Ascending aorta (tissue), 2 donors: ENCODE measurements at regions not wholly inside any gene's neighbourhood (a gene's known extent, or its start where the extent isn't known, plus 50 kb on each side); places are given as distances from the start of the nearest gene placed in this dataset.

ENCODE experiments used
- DNase-seq, 2 donors: peaks; one replicate each; pipeline ENCODE4 v3.0.0-alpha.2; 2019; ENCODE audit warnings: low spot score in 2 of 2
- H3K27ac ChIP-seq, 2 donors: fragments of 200-600 bp; sonication (generic); one replicate each; pipeline ENCODE4 v1.5.1; 2016 to 2017; ENCODE audit warnings: mild to moderate bottlenecking in 1 of 2
- H3K27me3 ChIP-seq: fragments of 200-600 bp; sonication (generic); one replicate; pipeline ENCODE4 v1.5.1; 2017
- H3K36me3 ChIP-seq, 2 donors: fragments of 200-600 bp; sonication (generic); one replicate each; pipeline ENCODE4 v1.5.1; 2016
- H3K4me1 ChIP-seq, 2 donors: fragments of 200-600 bp; sonication (generic); one replicate each; pipeline ENCODE4 v1.5.1; 2016 to 2017; ENCODE audit warnings: mild to moderate bottlenecking in 1 of 2
- H3K4me3 ChIP-seq, 2 donors: fragments of 200-600 bp; sonication (generic); one replicate each; pipeline ENCODE4 v1.5.1; 2016 to 2017; ENCODE audit warnings: mild to moderate bottlenecking in 1 of 2
- H3K9me3 ChIP-seq, 2 donors: fragments of 200-600 bp; sonication (generic); one replicate each; pipeline ENCODE4 v1.5.1; 2016
- CTCF ChIP-seq, 3 experiments: fragments of 200-600 bp in 2 of 3; fragments of 450-650 bp in 1 of 3; sonication (generic) in 2 of 3; IDR thresholded peaks; one replicate each; pipeline ENCODE4 v1.5.1; 2016 to 2019; ENCODE audit warnings: antibody characterized with exemption in 3 of 3, mild to moderate bottlenecking in 1 of 3, moderate library complexity in 1 of 3
- intact Hi-C: fragments of 100-400 bp; cut with DNase I; formaldehyde crosslinking; loops from one replicate; pipeline ENCODE4 v1.15.1; 2023

- H3K4me3 ChIP-seq: no peak overlapping the region
- H3K27me3 ChIP-seq: no peaks in the 10 kb centered on the region
- no peak for DNase-seq
- H3K27ac ChIP-seq: no peak overlapping the region
- intact Hi-C loops: no loop called here
- H3K4me1 ChIP-seq: no peaks in the 10 kb centered on the region
- TF ChIP-seq CTCF (IDR thresholded peaks at IDR 0.05): no peak
- no peaks in the 10 kb centered on the region for H3K36me3 ChIP-seq
- no peaks in the 10 kb centered on the region for H3K9me3 ChIP-seq
These were observed 249.8 kb upstream of the AADAT start for GRCh38 chr4:170339522-170339921.

GRCh38 chr4:170336238-170336775 lies 246.6 kb upstream of the AADAT start:
- Histone ChIP-seq H3K27ac (no peak overlapping the region), H3K4me3 (no peak overlapping the region), H3K4me1 (no peaks in the 10 kb centered on the region), H3K27me3 (no peaks in the 10 kb centered on the region), H3K9me3 (no peaks in the 10 kb centered on the region), H3K36me3 (no peaks in the 10 kb centered on the region)
- intact Hi-C loops: no loop called here
- TF ChIP-seq CTCF (IDR thresholded peaks at IDR 0.05): no peak
- DNase-seq: no peak

- Histone ChIP-seq H3K27ac (no peak overlapping the region), H3K27me3 (no peaks in the 10 kb centered on the region), H3K36me3 (no peaks in the 10 kb centered on the region), H3K4me3 (no peak overlapping the region), H3K9me3 (no peaks in the 10 kb centered on the region), H3K4me1 (no peaks in the 10 kb centered on the region)
- no peak for TF ChIP-seq CTCF (IDR thresholded peaks at IDR 0.05)
- intact Hi-C loops: no loop called here
- DNase-seq: no peak
These were observed 235.8 kb upstream of the AADAT start for GRCh38 chr4:170325599-170325998.

- H3K9me3 ChIP-seq: no peaks in the 10 kb centered on the region
- H3K27ac ChIP-seq: no peak overlapping the region
- DNase-seq: no peak
- no peaks in the 10 kb centered on the region for H3K27me3 ChIP-seq
- intact Hi-C loops: no loop called here
- H3K4me1 ChIP-seq: no peaks in the 10 kb centered on the region
- no peak for TF ChIP-seq CTCF (IDR thresholded peaks at IDR 0.05)
- no peaks in the 10 kb centered on the region for H3K36me3 ChIP-seq
- no peak overlapping the region for H3K4me3 ChIP-seq
These were observed 233.9 kb upstream of the AADAT start for GRCh38 chr4:170323623-170324022.

GRCh38 chr4:170307182-170307581 lies 217.4 kb upstream of the AADAT start:
- Histone ChIP-seq H3K4me1 (no peaks in the 10 kb centered on the region), H3K36me3 (no peaks in the 10 kb centered on the region), H3K9me3 (no peaks in the 10 kb centered on the region), H3K27me3 (no peaks in the 10 kb centered on the region), H3K27ac (no peak overlapping the region), H3K4me3 (no peak overlapping the region)
- no peak for TF ChIP-seq CTCF (IDR thresholded peaks at IDR 0.05)
- intact Hi-C loops: no loop called here
- DNase-seq: no peak

- TF ChIP-seq CTCF (IDR thresholded peaks at IDR 0.05): no peak
- intact Hi-C loops: no loop called here
These were observed 216.5 kb upstream of the AADAT start for GRCh38 chr4:170306208-170306607.

More at GRCh38 chr4:170306208-170306607, 216.5 kb upstream of the AADAT start:
- Histone ChIP-seq H3K4me1 (no peaks in the 10 kb centered on the region), H3K27me3 (no peaks in the 10 kb centered on the region), H3K9me3 (no peaks in the 10 kb centered on the region), H3K27ac (no peak overlapping the region), H3K4me3 (no peak overlapping the region), H3K36me3 (no peaks in the 10 kb centered on the region)
- no peak for DNase-seq
